ENCODE measurements at regions not wholly inside any gene's neighbourhood (a gene's known extent, or its start where the extent isn't known, plus 50 kb on each side); places are given as distances from the start of the nearest gene placed in this dataset.
"Not testable (repeated sequence)": the region's sequence is repeated elsewhere in the genome, so short reads cannot be mapped to it uniquely, and the experiment has no call there.

DNA sequence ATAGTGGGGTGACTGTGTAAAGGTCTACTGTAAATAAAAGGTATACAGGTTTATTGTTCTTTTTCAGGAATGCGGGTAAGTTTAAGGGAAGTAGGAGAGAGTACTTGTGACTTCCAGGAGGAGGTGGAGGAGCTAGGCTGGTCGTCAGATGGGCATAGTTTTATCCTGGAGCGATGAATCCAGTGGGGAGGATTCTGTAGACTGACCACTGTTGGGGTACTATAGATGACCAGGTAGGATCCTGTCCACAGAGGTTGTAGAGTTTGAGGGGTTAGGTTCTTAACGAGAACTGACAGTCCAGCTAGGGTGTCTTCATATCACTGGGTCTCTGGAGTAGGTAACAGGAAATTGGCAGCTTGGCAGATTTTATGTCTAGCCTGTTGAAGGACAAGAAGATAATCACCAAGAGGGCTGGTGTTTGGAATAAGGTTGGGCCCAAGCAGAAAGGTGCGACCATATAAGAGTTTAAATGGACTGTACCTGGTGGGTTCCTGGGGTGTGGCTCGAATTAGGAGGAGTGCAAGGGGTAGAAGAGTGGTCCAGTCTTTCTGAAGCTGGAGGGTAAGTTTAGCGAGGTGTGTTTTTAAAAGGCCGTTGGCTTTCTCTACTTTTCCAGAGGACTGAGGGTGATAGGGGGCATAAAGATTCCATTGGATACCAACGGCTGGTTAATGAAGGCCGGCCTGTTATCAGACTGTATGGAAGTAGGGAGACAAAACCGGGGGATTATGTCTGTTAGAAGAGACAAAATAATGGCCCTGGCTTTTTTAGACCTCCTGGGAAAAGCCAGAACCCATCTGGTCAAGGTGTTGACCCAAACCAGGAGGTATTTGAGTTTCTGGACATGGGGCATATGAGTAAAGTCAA, 751.3 kb upstream of the ADGRB3 start:
- TF ChIP-seq, protein P1, sequence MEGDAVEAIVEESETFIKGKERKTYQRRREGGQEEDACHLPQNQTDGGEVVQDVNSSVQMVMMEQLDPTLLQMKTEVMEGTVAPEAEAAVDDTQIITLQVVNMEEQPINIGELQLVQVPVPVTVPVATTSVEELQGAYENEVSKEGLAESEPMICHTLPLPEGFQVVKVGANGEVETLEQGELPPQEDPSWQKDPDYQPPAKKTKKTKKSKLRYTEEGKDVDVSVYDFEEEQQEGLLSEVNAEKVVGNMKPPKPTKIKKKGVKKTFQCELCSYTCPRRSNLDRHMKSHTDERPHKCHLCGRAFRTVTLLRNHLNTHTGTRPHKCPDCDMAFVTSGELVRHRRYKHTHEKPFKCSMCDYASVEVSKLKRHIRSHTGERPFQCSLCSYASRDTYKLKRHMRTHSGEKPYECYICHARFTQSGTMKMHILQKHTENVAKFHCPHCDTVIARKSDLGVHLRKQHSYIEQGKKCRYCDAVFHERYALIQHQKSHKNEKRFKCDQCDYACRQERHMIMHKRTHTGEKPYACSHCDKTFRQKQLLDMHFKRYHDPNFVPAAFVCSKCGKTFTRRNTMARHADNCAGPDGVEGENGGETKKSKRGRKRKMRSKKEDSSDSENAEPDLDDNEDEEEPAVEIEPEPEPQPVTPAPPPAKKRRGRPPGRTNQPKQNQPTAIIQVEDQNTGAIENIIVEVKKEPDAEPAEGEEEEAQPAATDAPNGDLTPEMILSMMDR (IDR thresholded peaks at IDR 0.05; ENCODE audit: extremely low read depth, missing control alignments), result no peak
- DNase-seq (ENCODE audit: low spot score), result no peak

DNA sequence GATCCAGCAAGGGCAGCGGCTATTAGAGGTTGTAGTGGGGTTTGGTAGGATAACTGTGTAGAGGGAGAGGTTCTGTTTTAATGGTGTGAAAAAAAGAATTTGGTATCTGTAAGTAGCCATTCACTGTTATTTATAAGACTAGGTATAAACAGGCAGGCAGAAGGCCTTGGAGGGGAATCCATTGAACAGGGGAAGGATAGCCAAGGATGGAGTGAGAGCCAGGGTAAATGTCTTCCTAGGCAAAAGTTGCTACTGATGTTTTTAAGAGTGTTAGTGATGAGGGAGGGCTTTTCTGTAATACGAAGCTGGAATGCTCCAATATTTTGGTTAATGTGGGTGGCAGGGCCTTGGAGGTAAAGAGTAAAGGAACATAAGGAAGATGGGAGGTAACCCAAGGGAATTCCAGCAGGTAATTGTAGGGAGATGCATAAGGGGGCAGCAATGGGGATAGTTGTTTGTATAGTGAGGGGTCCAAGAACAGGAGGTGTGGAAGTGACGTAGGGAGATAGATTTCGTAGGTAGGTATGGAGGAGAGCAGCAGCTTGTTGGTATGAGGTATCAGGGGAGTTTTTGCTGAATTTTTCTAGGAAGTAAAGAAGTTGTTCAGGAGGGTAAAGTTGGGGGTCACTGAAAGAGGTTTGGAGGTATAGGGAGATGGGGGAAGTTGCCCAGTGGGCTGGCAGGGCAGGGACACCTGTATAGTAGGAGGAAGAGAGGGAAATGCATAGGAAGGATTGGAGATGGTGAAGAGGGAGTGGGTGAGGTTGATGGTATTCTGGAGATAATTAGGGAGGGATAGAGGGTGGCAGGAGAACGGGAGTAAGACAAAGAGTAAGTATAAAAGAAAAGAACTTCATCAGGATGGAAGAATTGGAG, 752.4 kb upstream of the ADGRB3 start:
- no peak for DNase-seq (ENCODE audit: low spot score)
- TF ChIP-seq, protein P1 (IDR thresholded peaks at IDR 0.05; ENCODE audit: extremely low read depth, missing control alignments), result no peak

DNA sequence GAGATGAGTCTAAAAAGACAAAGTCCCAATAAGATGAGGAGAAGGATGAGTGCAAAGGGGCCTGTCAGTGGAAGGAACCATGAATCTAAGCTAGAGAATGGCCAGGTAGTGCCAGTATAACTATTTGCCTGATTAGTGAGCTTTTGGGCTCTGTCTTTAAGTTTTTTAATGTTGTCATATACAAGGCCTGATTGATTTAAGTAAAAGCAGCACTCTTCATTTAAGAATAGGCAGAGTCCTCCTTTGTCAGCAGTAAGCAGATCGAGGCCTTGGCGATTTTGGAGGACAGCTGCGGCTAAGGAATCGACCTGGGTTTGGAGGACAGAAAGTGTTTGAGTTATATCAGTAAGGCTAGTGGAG, 753.4 kb upstream of the ADGRB3 start:
- DNase-seq (ENCODE audit: low spot score), result no peak
- TF ChIP-seq, protein P1 (IDR thresholded peaks at IDR 0.05; ENCODE audit: extremely low read depth, missing control alignments), result no peak

DNA sequence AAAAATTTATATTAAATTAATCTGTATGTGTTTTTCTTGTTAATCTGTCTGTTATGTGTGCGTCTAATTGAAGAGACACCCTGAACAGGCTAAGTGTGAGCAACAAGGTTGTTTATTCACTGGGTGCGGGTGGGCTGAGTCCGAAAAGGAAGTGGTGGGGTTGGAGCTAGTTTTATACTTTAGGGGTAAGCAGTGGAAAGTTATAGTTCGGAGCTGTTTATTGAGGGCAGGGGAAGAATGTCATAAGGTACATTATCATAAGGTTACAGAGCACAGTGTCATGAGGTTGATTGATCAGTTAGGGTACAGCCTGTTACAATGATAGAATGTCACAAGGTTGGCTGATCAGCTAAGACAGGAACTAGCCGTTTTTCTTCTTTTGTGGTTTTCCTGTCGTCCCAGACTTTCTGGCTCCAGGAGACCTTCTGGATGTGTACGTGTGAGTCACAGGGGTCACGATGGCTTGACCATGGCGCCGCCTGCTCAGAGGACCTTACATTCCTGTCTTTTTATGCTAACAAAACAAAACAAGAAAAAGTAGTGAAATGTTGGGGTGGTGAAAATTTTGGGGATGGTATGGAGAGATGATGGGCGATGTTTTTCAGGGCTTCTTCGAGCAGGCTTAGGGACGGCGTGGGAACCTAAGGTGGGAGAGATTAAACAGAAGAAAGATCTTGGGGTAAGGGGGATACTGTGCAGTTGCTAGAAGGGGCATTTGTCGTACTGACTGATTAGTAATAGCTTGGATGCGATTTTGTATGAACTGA, 754.0 kb upstream of the ADGRB3 start:
- DNase-seq (ENCODE audit: low spot score), result no peak
- TF ChIP-seq, protein P1 (IDR thresholded peaks at IDR 0.05; ENCODE audit: extremely low read depth, missing control alignments), result no peak

DNA sequence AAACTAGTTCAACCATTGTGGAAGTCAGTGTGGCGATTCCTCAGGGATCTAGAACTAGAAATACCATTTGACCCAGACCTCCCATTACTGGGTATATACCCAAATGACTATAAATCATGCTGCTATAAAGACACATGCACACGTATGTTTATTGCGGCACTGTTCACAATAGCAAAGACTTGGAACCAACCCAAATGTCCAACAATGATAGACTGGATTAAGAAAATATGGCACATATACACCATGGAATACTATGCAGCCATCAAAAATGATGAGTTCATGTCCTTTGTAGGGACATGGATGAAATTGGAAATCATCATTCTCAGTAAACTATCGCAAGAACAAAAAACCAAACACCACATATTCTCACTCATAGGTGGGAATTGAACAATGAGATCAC, 754.7 kb upstream of the ADGRB3 start:
- DNase-seq (ENCODE audit: low spot score), result not testable (repeated sequence)

DNA sequence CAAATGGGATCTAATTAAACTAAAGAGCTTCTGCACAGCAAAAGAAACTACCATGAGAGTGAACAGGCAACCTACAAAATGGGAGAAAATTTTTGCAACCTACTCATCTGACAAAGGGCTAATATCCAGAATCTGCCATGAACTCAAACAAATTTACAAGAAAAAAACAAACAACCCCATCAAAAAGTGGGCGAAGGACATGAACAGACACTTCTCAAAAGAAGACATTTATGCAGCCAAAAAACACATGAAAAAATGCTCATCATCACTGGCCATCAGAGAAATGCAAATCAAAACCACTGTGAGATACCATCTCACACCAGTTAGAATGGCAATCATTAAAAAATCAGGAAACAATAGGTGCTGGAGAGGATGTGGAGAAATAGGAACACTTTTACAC, 755.2 kb upstream of the ADGRB3 start:
- not testable (repeated sequence) for DNase-seq (ENCODE audit: low spot score)

DNA sequence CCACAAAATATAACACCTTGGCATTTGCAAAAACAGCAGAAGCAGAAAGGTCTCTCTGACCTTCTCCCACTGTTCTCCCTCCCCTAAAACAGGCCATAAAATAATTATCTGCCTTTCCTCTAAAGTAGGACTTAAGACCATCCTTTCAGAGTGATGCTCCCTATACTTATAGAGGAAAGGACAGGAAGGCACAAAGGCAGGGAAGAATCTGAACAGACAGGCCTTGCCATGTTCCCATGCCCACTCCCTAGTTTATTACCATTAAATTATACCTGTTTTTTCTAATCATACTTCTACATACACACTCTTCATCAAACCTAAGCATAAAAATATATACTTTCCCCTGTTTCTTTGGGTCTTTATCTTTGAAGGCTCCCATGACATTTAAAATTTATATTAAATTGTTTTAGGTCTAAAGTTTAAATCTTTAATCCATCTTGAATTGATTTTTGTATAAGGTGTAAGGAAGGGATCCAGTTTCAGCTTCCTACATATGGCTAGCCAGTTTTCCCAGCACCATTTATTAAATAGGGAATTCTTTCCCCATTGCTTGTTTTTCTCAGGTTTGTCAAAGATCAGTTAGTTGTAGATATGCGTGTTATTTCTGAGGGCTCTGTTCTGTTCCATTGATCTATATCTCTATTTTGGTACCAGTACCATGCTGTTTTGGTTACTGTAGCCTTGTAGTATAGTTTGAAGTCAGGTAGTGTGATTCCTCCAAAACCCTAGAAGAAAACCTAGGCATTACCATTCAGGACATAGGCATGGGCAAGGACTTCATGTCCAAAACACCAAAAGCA, 755.8 kb upstream of the ADGRB3 start:
- not testable (repeated sequence) for DNase-seq (ENCODE audit: low spot score)

DNA sequence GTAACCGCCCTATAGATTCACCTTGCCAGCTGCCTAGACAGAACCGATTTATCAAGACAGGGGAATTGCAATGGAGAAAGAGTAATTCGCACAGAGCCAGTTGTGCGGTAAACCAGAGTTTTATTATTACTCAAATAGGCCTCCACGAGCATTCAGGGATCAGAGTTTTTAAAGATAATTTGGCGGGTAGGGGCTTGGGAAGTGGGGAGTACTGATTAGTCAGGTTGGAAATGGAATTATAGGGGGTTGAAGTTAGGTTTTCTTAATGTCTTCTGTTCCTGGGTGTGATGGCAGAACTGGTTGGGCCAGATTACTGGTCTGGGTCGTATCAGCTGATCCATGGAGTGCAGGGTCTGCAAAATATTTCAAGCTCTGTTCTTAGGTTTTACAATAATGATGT, 756.9 kb upstream of the ADGRB3 start:
- DNase-seq (ENCODE audit: low spot score), result not testable (repeated sequence)

DNA sequence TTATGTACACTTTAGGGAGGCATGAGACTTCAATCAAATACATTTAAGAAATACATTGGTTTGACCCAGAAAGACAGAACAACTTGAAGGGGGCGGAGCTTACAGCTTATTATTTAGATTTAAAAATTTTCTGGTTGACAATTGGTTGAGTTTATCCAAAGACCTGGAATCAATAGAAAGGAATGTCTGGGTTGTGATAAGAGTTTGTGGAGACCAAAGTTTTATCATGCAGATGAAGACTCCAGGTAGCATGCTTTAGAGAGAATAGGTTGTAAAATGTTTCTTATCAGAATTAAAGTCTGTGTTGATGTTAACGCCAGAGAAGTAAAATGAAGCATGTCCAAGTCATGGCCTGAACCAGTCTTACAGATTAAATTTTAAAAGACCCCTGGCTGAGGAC, 757.8 kb upstream of the ADGRB3 start:
- DNase-seq (ENCODE audit: low spot score), result no peak
- TF ChIP-seq, protein P1 (IDR thresholded peaks at IDR 0.05; ENCODE audit: extremely low read depth, missing control alignments), result no peak

Data from GM20000 (cell line).